Ishikawa (cell line): ENCODE measurements at regions not wholly inside any gene's neighbourhood (a gene's known extent, or its start where the extent isn't known, plus 50 kb on each side); places are given as distances from the start of the nearest gene placed in this dataset.

Experiments
- CEBPB ChIP-seq: IDR thresholded peaks from 2 replicates; pipeline ENCODE4 v1.6.1; 2012
- EGR1 ChIP-seq: IDR thresholded peaks from 2 replicates; pipeline ENCODE4 v1.6.1; 2012
- EP300 ChIP-seq: IDR thresholded peaks from 2 replicates; pipeline ENCODE4 v1.6.1; 2012; ENCODE audit warnings: borderline replicate concordance
- FOXM1 ChIP-seq: IDR thresholded peaks from 2 replicates; pipeline ENCODE4 v1.6.1; 2012; ENCODE audit warnings: low read depth, borderline replicate concordance
- MAX ChIP-seq: IDR thresholded peaks from 2 replicates; pipeline ENCODE4 v1.6.1; 2012
- RAD21 ChIP-seq: IDR thresholded peaks from 2 replicates; pipeline ENCODE4 v1.6.1; 2012; ENCODE audit warnings: low read depth
- TAF1 ChIP-seq: IDR thresholded peaks from 2 replicates; pipeline ENCODE4 v1.6.1; 2012; ENCODE audit warnings: low read depth, mild to moderate bottlenecking
- TCF12 ChIP-seq: IDR thresholded peaks from 2 replicates; pipeline ENCODE4 v1.6.1; 2012; ENCODE audit warnings: low read depth
- USF1 ChIP-seq: IDR thresholded peaks from 2 replicates; pipeline ENCODE4 v1.6.1; 2012
- YY1 ChIP-seq: IDR thresholded peaks from 2 replicates; pipeline ENCODE4 v1.6.1; 2012; ENCODE audit warnings: low read depth
- ZBTB7A ChIP-seq: IDR thresholded peaks from 2 replicates; pipeline ENCODE4 v1.6.1; 2012; ENCODE audit warnings: low read depth
- TF ChIP-seq, protein P1 (sequence below): IDR thresholded peaks from 2 replicates; pipeline ENCODE4 v1.6.1; 2012; ENCODE audit warnings: low read depth, mild to moderate bottlenecking

DNA sequence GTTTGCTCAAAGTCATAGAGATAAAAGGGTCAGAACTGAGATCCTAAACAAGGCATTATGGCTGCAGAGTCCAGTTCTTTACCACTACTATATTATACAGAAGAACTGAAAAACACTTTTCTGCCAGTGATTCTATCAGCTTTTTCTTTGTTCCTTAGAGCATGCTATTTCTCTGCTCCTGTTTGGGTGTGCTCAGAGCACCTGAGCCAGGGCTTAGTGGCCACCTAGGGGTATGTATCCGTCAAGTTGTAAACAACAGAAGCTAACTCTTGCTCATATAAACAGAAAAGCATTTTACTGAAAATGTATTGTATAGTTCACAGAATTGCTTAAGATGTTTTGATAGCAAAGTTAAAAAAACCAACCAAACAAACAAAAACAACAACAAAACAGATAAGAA is 470.8 kb downstream of the SLC16A7 start:
- TF ChIP-seq, protein P1, sequence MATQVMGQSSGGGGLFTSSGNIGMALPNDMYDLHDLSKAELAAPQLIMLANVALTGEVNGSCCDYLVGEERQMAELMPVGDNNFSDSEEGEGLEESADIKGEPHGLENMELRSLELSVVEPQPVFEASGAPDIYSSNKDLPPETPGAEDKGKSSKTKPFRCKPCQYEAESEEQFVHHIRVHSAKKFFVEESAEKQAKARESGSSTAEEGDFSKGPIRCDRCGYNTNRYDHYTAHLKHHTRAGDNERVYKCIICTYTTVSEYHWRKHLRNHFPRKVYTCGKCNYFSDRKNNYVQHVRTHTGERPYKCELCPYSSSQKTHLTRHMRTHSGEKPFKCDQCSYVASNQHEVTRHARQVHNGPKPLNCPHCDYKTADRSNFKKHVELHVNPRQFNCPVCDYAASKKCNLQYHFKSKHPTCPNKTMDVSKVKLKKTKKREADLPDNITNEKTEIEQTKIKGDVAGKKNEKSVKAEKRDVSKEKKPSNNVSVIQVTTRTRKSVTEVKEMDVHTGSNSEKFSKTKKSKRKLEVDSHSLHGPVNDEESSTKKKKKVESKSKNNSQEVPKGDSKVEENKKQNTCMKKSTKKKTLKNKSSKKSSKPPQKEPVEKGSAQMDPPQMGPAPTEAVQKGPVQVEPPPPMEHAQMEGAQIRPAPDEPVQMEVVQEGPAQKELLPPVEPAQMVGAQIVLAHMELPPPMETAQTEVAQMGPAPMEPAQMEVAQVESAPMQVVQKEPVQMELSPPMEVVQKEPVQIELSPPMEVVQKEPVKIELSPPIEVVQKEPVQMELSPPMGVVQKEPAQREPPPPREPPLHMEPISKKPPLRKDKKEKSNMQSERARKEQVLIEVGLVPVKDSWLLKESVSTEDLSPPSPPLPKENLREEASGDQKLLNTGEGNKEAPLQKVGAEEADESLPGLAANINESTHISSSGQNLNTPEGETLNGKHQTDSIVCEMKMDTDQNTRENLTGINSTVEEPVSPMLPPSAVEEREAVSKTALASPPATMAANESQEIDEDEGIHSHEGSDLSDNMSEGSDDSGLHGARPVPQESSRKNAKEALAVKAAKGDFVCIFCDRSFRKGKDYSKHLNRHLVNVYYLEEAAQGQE: no peak
- no peak for TF ChIP-seq MAX
- TF ChIP-seq TCF12: no peak
- TF ChIP-seq CEBPB: no peak
- no peak for TF ChIP-seq ZBTB7A
- no peak for TF ChIP-seq YY1
- TF ChIP-seq TAF1: no peak
- TF ChIP-seq EP300: no peak
- no peak for TF ChIP-seq FOXM1
- no peak for TF ChIP-seq USF1
- TF ChIP-seq RAD21: no peak
- no peak for TF ChIP-seq EGR1
